GM12878 (cell line): ENCODE measurements at regions not wholly inside any gene's neighbourhood (a gene's known extent, or its start where the extent isn't known, plus 50 kb on each side); places are given as distances from the start of the nearest gene placed in this dataset.

Experiments used
- CHD2 ChIP-seq: IDR thresholded peaks from 2 replicates; pipeline ENCODE4 v1.6.1; 2011; ENCODE audit warnings: low read depth, low read length, improper control_type of control experiment, borderline replicate concordance
- IRF4 ChIP-seq: IDR thresholded peaks from 2 replicates; pipeline ENCODE4 v1.6.1; 2011; ENCODE audit warnings: low read depth, low read length
- PAX5 ChIP-seq: IDR thresholded peaks from 2 replicates; pipeline ENCODE4 v1.6.1; 2011; ENCODE audit warnings: low read depth, low read length, borderline replicate concordance
- RBBP5 ChIP-seq: fragments of 200-600 bp; sonication (generic); conservative IDR thresholded peaks from 2 replicates; pipeline ENCODE4 v1.6.1; 2016
- RELB ChIP-seq: fragments of 450-650 bp; IDR thresholded peaks from 2 replicates; pipeline ENCODE4 v1.6.1; 2017; ENCODE audit warnings: low read depth, mild to moderate bottlenecking, moderate library complexity
- SIN3A ChIP-seq: IDR thresholded peaks from 2 replicates; pipeline ENCODE4 v1.6.1; 2012; ENCODE audit warnings: low read depth, low read length, improper control_type of control experiment
- TCF12 ChIP-seq: IDR thresholded peaks from 2 replicates; pipeline ENCODE4 v1.6.1; 2011; ENCODE audit warnings: low read depth, mild to moderate bottlenecking, low read length
- TF ChIP-seq, protein P1 (sequence below): fragments of 450-650 bp; IDR thresholded peaks from 2 replicates; pipeline ENCODE4 v1.6.1; 2018; ENCODE audit warnings: borderline replicate concordance, mild to moderate bottlenecking; ENCODE audit not compliant: partially characterized antibody
- TF ChIP-seq, protein P2 (sequence below): fragments of 450-650 bp; IDR thresholded peaks from 2 replicates; pipeline ENCODE4 v1.6.1; 2017; ENCODE audit warnings: antibody characterized with exemption, mild to moderate bottlenecking, moderate library complexity

DNA sequence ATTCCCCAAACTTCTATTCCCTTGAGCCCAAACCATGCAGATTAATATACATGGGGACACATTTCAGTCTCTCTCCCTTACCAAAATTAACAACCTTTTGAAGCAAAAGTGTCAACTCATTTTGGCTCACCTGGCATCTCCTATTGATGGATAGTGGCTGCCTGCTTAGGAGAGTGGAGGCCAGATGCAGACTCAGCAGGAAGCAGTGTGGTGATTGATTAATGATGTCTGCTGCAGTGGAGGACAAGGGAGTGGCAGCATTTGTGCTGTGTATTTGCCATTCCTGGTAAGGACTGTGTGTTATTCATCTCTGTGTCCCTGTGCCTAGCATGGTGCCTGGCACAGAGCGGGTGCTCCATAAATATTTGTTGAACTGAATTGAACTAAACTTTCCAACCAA is 590.1 kb downstream of the RAB28 start (continued):
- TF ChIP-seq RELB (no peak), IRF4 (no peak), TCF12 (no peak), CHD2 (no peak), RBBP5 (no peak), PAX5 (no peak), SIN3A (no peak)
- TF ChIP-seq, protein P1, sequence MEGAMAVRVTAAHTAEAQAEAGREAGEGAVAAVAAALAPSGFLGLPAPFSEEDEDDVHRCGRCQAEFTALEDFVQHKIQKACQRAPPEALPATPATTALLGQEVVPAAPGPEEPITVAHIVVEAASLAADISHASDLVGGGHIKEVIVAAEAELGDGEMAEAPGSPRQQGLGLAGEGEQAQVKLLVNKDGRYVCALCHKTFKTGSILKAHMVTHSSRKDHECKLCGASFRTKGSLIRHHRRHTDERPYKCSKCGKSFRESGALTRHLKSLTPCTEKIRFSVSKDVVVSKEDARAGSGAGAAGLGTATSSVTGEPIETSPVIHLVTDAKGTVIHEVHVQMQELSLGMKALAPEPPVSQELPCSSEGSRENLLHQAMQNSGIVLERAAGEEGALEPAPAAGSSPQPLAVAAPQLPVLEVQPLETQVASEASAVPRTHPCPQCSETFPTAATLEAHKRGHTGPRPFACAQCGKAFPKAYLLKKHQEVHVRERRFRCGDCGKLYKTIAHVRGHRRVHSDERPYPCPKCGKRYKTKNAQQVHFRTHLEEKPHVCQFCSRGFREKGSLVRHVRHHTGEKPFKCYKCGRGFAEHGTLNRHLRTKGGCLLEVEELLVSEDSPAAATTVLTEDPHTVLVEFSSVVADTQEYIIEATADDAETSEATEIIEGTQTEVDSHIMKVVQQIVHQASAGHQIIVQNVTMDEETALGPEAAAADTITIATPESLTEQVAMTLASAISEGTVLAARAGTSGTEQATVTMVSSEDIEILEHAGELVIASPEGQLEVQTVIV = no peak
- TF ChIP-seq, protein P2, sequence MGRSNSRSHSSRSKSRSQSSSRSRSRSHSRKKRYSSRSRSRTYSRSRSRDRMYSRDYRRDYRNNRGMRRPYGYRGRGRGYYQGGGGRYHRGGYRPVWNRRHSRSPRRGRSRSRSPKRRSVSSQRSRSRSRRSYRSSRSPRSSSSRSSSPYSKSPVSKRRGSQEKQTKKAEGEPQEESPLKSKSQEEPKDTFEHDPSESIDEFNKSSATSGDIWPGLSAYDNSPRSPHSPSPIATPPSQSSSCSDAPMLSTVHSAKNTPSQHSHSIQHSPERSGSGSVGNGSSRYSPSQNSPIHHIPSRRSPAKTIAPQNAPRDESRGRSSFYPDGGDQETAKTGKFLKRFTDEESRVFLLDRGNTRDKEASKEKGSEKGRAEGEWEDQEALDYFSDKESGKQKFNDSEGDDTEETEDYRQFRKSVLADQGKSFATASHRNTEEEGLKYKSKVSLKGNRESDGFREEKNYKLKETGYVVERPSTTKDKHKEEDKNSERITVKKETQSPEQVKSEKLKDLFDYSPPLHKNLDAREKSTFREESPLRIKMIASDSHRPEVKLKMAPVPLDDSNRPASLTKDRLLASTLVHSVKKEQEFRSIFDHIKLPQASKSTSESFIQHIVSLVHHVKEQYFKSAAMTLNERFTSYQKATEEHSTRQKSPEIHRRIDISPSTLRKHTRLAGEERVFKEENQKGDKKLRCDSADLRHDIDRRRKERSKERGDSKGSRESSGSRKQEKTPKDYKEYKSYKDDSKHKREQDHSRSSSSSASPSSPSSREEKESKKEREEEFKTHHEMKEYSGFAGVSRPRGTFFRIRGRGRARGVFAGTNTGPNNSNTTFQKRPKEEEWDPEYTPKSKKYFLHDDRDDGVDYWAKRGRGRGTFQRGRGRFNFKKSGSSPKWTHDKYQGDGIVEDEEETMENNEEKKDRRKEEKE = no peak
